GM19397 (cell line): ENCODE measurements at regions not wholly inside any gene's neighbourhood (a gene's known extent, or its start where the extent isn't known, plus 50 kb on each side); places are given as distances from the start of the nearest gene placed in this dataset.
"Not testable (repeated sequence)": the region's sequence is repeated elsewhere in the genome, so short reads cannot be mapped to it uniquely, and the experiment has no call there.

Source experiments
- ATAC-seq: cut with Tn5 transposase; IDR thresholded peaks from one replicate; pipeline ENCODE4 v1.9.1; 2021; ENCODE audit warnings: mild to moderate bottlenecking, moderate library complexity; ENCODE audit not compliant: unreplicated experiment

DNA sequence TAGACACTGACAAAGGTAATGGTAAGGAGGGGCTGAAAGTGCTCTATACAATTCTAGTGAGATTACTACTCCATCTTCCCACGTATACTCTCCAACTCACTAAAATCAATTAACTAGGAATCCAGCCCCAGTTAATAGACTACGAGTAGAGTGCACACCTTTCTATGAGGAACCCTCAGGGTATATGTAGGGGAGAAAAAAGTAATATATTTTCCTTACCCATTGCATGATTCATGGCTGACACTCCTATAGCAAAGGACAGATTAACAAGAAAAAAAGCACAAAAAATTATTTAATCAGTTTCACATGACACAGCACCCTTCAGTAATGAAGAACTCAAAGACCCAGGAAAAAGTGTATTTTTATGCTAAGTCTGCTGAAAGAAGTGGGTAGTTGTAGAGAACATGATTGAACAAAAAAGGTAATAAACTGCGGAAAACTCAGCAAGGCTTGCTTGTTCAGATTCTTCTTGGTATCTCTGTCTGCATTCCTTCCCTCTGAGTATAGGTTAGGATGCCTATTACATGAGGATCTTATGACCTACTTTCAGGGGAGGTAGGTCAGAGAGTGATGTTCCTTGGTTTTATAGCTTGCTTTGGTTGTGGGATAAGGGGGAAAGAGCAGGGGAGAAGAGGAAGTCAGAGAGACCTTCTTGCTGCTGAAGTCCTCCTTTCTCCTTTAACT, 342.0 kb upstream of the DLGAP1 start:
- no peak for ATAC-seq

DNA sequence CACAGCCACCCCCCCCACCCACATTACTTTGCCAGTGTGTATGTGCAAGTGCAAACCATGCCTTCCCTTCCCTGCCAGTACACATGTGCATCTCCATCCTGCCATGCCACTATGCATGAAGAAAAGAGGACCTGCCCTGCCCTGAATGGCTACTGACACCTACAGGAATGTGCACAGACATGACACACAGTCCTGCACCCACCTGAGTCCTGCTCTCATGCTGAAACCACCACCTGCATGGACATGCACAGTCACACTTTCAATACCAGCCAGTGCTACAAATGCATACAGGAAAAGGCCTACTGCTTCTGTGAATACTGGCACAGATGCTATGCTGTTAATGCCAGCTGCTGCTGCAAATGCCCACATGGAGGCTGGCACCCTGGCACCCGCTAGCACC, 334.4 kb upstream of the DLGAP1 start:
- no peak for ATAC-seq

- ATAC-seq: no peak
These were observed 326.8 kb upstream of the DLGAP1 start for GRCh38 chr18:4781873-4782272.

- no peak for ATAC-seq
These were observed 310.3 kb upstream of the DLGAP1 start for GRCh38 chr18:4765401-4765800.

- no peak for ATAC-seq
These were observed 307.2 kb upstream of the DLGAP1 start for GRCh38 chr18:4762330-4762729.

DNA sequence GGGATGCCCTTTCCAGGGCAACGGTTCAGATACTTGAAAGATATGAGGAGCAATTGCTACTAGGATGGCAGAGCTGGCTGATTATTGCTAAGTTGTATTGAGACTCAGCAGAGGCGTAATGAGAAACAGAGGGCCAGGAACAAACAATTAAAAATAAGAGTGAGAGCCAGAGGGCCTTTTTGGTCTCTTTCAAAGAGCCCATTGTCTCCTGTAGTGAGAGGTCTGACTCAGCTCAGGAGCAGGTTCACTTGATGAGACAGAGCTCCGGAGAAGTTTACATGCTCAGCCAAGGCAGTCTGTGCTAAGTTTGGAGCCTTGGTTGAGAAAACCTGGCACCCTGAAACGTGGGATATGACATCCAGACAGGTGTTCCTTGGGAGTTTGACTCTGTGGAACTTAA, 303.9 kb upstream of the DLGAP1 start:
- ATAC-seq: no peak

- no peak for ATAC-seq
These were observed 300.7 kb upstream of the DLGAP1 start for GRCh38 chr18:4755848-4756247.

GRCh38 chr18:4753151-4753550, 298.0 kb upstream of the DLGAP1 start:
- not testable (repeated sequence) for ATAC-seq

- no peak for ATAC-seq
These were observed 296.4 kb upstream of the DLGAP1 start for GRCh38 chr18:4751523-4751922.

- ATAC-seq: no peak
These were observed 295.6 kb upstream of the DLGAP1 start for GRCh38 chr18:4750393-4751346.

DNA sequence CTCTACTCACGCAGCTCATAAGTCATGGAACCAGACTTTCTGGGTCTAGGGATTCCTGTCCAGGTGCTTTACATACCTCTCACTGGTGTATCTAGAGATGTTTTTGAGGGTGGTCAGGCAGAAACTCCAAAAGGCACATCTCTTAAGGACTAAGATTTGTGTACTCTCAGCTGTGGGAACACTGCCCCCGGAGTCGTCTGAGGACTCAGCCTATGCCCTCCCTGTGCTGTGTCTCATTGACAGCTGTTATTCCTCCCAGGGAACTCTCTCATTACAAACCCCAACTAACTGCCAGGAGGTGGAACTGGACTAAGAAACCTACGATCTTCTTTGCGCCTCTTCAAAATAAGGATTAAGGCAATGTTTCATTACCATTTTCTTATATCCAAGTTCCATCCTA, 293.9 kb upstream of the DLGAP1 start:
- no peak for ATAC-seq

DNA sequence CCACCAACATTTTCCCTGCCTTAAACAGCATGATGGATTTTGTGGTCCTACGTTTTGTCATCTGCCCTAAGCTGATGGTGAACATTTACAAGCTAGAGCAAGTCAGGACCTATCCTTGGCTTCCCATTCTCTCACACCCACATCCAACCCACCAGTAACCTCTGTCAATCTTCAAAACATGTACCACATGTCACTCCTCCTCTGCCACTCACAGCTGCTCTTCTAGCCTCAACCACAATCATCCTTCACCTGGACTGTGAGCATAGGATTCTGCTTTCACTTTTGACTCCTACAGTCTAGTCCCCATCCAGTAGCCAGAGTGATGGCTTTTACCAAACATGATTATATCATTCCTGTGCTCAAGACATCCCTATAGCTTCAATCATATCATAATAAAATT, 279.8 kb upstream of the DLGAP1 start:
- no peak for ATAC-seq

DNA sequence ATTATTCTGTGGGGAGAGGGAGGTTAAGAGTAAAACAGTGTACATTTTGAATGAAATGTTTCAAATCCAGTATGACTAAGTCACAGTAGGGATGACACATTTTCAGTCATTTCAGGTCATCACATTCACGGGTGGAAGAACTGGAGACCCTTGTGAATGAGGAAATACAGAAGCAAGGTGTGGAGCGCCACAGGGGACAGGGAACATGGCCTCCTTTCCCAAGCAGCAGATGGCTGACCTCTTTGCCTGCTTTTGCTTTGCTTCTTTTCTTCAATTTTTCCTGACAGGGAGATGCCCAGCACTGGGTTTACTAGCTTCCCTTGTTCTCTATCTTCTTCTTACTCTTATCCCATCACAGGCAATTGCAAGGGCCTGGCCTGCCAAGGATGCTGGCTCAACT, 278.9 kb upstream of the DLGAP1 start:
- ATAC-seq: no peak

- no peak for ATAC-seq
These were observed 266.4 kb upstream of the DLGAP1 start for GRCh38 chr18:4721545-4721944.

DNA sequence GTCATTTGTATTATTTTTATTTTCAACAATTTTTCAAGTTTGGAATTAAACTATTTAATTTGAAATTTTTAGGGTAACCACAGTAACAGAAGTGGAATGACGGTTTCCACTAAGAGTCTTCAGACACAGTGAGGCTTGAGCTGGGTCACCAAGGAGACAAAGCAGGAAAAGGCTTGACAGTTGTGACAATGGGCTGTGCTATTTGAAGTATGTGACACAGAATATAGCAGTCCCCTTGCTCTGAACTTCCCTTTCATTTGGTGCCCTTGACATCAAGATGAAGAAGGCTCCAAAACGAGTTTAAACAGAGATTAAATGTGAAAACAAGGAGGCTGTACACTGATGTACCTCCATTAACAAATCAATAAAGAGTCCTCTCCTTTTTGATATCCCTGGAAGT, 265.4 kb upstream of the DLGAP1 start:
- ATAC-seq: no peak

DNA sequence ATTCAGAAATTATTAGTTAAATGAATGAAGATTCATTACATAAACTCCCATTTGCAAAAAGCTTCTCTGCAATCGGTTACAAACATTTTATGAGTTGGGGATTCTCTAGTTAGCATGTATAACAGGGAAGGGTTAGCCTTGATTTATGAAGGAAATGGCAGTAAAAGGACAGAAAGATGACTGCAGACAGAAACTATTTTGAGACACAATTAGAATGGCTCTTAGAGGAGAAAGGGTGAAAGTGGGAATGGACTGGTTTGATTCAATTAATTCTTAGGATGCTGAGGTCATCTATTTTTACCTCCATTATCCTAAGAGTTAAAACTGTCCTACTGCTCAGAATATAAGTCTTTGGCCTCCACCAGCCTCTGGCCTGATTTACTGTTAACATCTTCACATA, 250.8 kb upstream of the DLGAP1 start:
- ATAC-seq: no peak

GRCh38 chr18:4704781-4705180, 249.7 kb upstream of the DLGAP1 start:
- no peak for ATAC-seq

- no peak for ATAC-seq
These were observed 236.7 kb upstream of the DLGAP1 start for GRCh38 chr18:4691836-4692235.

DNA sequence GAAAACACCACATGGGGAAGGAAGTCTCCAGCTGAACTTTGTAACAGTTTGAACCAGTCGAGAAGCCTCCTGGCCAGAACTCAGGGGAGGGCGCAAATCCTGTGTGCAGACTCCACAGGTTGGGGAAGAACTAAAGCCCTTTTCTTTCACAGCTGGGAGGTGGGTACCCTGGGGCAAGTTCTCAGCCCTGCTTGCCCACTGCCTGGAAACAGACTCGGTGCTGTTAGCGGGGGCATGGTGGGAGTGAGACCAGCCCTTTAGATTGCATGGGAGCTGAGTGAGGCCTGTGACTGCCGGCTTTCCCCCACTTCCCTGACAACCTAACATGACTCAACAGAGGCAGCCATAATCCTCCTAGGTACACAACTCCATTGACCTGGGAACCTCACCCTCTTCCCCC, 223.6 kb upstream of the DLGAP1 start:
- ATAC-seq: not testable (repeated sequence)

DNA sequence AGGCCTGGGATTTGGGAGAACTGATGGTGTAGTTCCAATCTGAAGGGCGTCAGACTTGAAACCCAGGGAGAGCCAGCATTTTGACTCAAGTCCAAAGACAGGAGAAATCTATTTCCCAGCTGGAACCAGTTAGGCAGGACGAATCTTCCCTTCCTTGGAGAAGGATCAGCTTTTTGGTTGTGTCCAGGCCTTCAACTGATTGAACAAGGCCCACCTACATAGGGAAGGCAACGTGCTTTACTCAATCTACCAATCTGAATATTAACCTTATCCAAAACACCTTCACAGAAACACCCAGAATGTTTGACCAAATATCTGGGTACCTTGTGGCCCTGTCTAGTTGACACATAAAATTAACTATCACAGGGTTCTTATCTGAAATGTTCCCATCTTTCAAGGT, 221.9 kb upstream of the DLGAP1 start:
- ATAC-seq: no peak

GRCh38 chr18:4672162-4672561, 217.1 kb upstream of the DLGAP1 start:
- ATAC-seq: no peak

DNA sequence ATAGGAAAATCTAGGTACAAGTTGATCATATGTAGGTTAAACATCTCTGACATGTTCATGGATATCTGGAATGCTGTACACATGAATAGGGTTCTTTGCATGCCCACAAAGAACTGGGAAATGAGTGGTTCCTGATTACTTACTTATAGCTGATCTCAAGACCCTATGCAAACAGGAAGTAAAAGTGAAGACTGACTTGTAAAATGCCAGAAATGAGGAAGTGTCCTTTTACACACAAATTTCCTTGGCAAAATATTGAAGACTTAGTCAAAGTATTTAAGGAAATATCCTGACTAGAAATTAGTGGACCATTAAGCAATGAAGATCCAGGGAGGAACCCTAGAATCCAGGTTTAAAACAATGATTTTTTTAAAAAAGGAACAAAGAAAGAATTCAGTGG, 203.7 kb upstream of the DLGAP1 start:
- ATAC-seq: no peak
